GM12878 (cell line): ENCODE measurements at regions not wholly inside any gene's neighbourhood (a gene's known extent, or its start where the extent isn't known, plus 50 kb on each side); places are given as distances from the start of the nearest gene placed in this dataset.

Source experiments
- ATAC-seq: fragments of 200-7000 bp; cut with Tn5 transposase; 3 replicates; pipeline ENCODE4 v1.9.1; 2020; ENCODE audit warnings: mild to moderate bottlenecking, moderate library complexity
- BruUV-seq: library from RNA; stranded (reverse); fragments of 400-500 nt; replicated peaks from 2 replicates; lab custom pipeline; 2021; lab: Mats Ljungman, UMichigan
- CTCF ChIA-PET: fragments of 300-600 bp; sonication (Branson Sonifier 250); formaldehyde crosslinking; extraction: SDS; loops from one replicate; lab custom pipeline; 2021; ENCODE audit warnings: inconsistent platforms; lab: Yijun Ruan, JAX
- POLR2A ChIA-PET: fragments of 350-600 bp; formaldehyde crosslinking; extraction: SDS; loops from one replicate; lab custom pipeline; 2021; ENCODE audit warnings: inconsistent platforms; lab: Charles Lee
- RAD21 ChIA-PET: fragments of 300-600 bp; sonication (Branson Sonifier 250); formaldehyde crosslinking; loops from one replicate; lab custom pipeline; 2023; ENCODE audit warnings: antibody characterized with exemption; ENCODE audit not compliant: unreplicated experiment; lab: Charles Lee
- SMC1A ChIA-PET: fragments of 300-600 bp; sonication (Branson Sonifier 250); formaldehyde crosslinking; loops from one replicate; lab custom pipeline; 2023; ENCODE audit not compliant: unreplicated experiment, uncharacterized antibody; lab: Charles Lee
- DNase-seq: peaks from one replicate; pipeline ENCODE4 v3.0.0-alpha.2; 2011; ENCODE audit warnings: low read depth, low spot score
- FAIRE-seq: peaks from 3 replicates; lab custom pipeline; 2011; peaks lifted over from hg19 to GRCh38; lab: Jason Lieb, UNC
- H2AFZ ChIP-seq: 2 replicates; pipeline ENCODE4 v1.6.0; 2011; ENCODE audit warnings: low read depth, low read length, control low read depth; ENCODE audit not compliant: control insufficient read depth
- H3K27ac ChIP-seq: 2 replicates; pipeline ENCODE4 v1.5.1; 2011; ENCODE audit warnings: control low read depth; ENCODE audit not compliant: control insufficient read depth, insufficient read depth
- H3K27me3 ChIP-seq, 2 experiments: replicated peaks in 1 of 2; 2 replicates each; pipeline versions ENCODE4 v1.6.0 to v1.6.1; 2011; ENCODE audit warnings: low read length in 1 of 2; ENCODE audit not compliant: control insufficient read depth in 2 of 2, insufficient read depth in 2 of 2
- H3K36me3 ChIP-seq, 2 experiments: 2 replicates each; pipeline ENCODE4 v1.5.1; 2011; ENCODE audit warnings: low read length in 1 of 2; ENCODE audit not compliant: control insufficient read depth in 2 of 2, insufficient read depth in 2 of 2
- H3K4me1 ChIP-seq: 2 replicates; pipeline ENCODE4 v1.6.1; 2011; ENCODE audit warnings: mild to moderate bottlenecking, low read length, moderate library complexity, mixed read lengths; ENCODE audit not compliant: control insufficient read depth, insufficient read depth
- H3K4me2 ChIP-seq: 2 replicates; pipeline ENCODE4 v1.6.0; 2011; ENCODE audit warnings: control low read depth; ENCODE audit not compliant: control insufficient read depth, insufficient read depth
- H3K4me3 ChIP-seq: fragments of 200-600 bp; sonication (generic); 2 replicates; pipeline ENCODE4 v1.5.1; 2016
- H3K79me2 ChIP-seq: 2 replicates; pipeline ENCODE4 v1.6.0; 2011; ENCODE audit warnings: low read length; ENCODE audit not compliant: control insufficient read depth, insufficient read depth
- H3K9ac ChIP-seq: 2 replicates; pipeline ENCODE4 v1.8.0; 2011; ENCODE audit warnings: low read length, control low read depth, mixed read lengths; ENCODE audit not compliant: control insufficient read depth, insufficient read depth
- H3K9me3 ChIP-seq: replicated peaks from 3 replicates; pipeline ENCODE4 v1.5.1; 2011; ENCODE audit warnings: mild to moderate bottlenecking, low read length; ENCODE audit not compliant: control insufficient read depth, insufficient read depth
- H4K20me1 ChIP-seq: 2 replicates; pipeline ENCODE4 v1.6.0; 2011; ENCODE audit not compliant: control insufficient read depth, insufficient read depth
- CBX3 ChIP-seq: fragments of 200-600 bp; sonication (generic); IDR thresholded peaks from 2 replicates; pipeline ENCODE4 v1.6.1; 2016; ENCODE audit warnings: low read depth, borderline replicate concordance
- EP300 ChIP-seq, 2 experiments: fragments of 150-350 bp in 1 of 2; IDR thresholded peaks; 2 replicates each; pipeline ENCODE4 v1.6.1; 2011 to 2012; ENCODE audit warnings: low read depth in 2 of 2, low read length in 2 of 2, borderline replicate concordance in 1 of 2, improper control_type of control experiment in 1 of 2, inconsistent platforms in 1 of 2; ENCODE audit not compliant: control insufficient read depth in 1 of 2
- HCFC1 ChIP-seq: fragments of 150-350 bp; IDR thresholded peaks from 2 replicates; pipeline ENCODE4 v1.6.1; 2014; ENCODE audit warnings: low read length
- IKZF2 ChIP-seq, 2 experiments: fragments of 450-650 bp; IDR thresholded peaks; 2 replicates each; pipeline ENCODE4 v1.6.1; 2017; ENCODE audit warnings: mild to moderate bottlenecking in 2 of 2, moderate library complexity in 2 of 2
- KAT2A ChIP-seq: conservative IDR thresholded peaks from 2 replicates; pipeline ENCODE4 v1.6.1; 2011; ENCODE audit warnings: low read depth, low read length; ENCODE audit not compliant: control insufficient read depth
- MEF2B ChIP-seq: fragments of 450-650 bp; IDR thresholded peaks from 2 replicates; pipeline ENCODE4 v1.6.1; 2018; ENCODE audit warnings: mild to moderate bottlenecking, moderate library complexity; ENCODE audit not compliant: partially characterized antibody, poor library complexity, severe bottlenecking
- MLLT1 ChIP-seq: fragments of 450-650 bp; IDR thresholded peaks from 2 replicates; pipeline ENCODE4 v1.6.1; 2016; ENCODE audit warnings: mild to moderate bottlenecking
- MTA3 ChIP-seq: IDR thresholded peaks from 2 replicates; pipeline ENCODE4 v1.6.1; 2012; ENCODE audit warnings: low read length, inconsistent platforms, borderline replicate concordance
- MXI1 ChIP-seq: fragments of 150-350 bp; IDR thresholded peaks from 2 replicates; pipeline ENCODE4 v1.6.1; 2011; ENCODE audit warnings: low read depth, mild to moderate bottlenecking, inconsistent platforms, low read length, improper control_type of control experiment
- NFIC ChIP-seq: IDR thresholded peaks from 2 replicates; pipeline ENCODE4 v1.6.1; 2012; ENCODE audit warnings: low read depth, mild to moderate bottlenecking, inconsistent platforms, low read length, moderate library complexity
- PAX8 ChIP-seq: fragments of 450-650 bp; IDR thresholded peaks from 2 replicates; pipeline ENCODE4 v1.6.1; 2017; ENCODE audit warnings: mild to moderate bottlenecking, moderate library complexity
- POLR2AphosphoS2 ChIP-seq: IDR thresholded peaks from 2 replicates; pipeline ENCODE4 v1.6.1; 2011; ENCODE audit warnings: low read depth, mild to moderate bottlenecking, low read length, improper control_type of control experiment, moderate library complexity
- REST ChIP-seq: IDR thresholded peaks from 2 replicates; pipeline ENCODE4 v1.6.1; 2012; ENCODE audit warnings: mild to moderate bottlenecking, low read depth, low read length
- RFX5 ChIP-seq: IDR thresholded peaks from 2 replicates; pipeline ENCODE4 v1.6.1; 2011; ENCODE audit warnings: low read depth, low read length, improper control_type of control experiment
- ZBTB4 ChIP-seq: fragments of 450-650 bp; formaldehyde crosslinking; IDR thresholded peaks from 2 replicates; pipeline ENCODE4 v1.4.0; 2022; ENCODE audit warnings: mild to moderate bottlenecking, moderate library complexity
- ZNF24 ChIP-seq: fragments of 450-650 bp; IDR thresholded peaks from 2 replicates; pipeline ENCODE4 v1.6.1; 2017; ENCODE audit warnings: antibody characterized with exemption, mild to moderate bottlenecking
- WGBS: methylation state at CpG from one replicate; pipeline ENCODE4 v1.1.6; 2016; ENCODE audit warnings: low lambda C conversion rate; ENCODE audit not compliant: insufficient replicate concordance, insufficient coverage; ENCODE audit errors: missing lambda C conversion rate; 5-methylcytosine and 5-hydroxymethylcytosine counted together
- in situ Hi-C: fragments of 300-500 bp; cut with MboI; formaldehyde crosslinking; loops from 9 replicates; pipeline ENCODE4 v1.14.3; 2018; ENCODE audit warnings: mixed read lengths
- intact Hi-C: fragments of 100-400 bp; cut with micrococcal nuclease; formaldehyde crosslinking; loops from one replicate; pipeline ENCODE4 v1.14.2; 2022; ENCODE audit not compliant: unreplicated experiment

- H3K4me1 ChIP-seq: peaks cover 10% of the 10 kb centered on the region
- in situ Hi-C loops: no loop called here
- TF ChIP-seq HCFC1 (no peak), PAX8 (no peak), MLLT1 (no peak), NFIC (no peak), KAT2A (no peak), MEF2B (no peak), ZBTB4 (CRISPR knock-in tag) (no peak), IKZF2 (IDR thresholded peaks at IDR 0.05) (no peak), RFX5 (no peak), MTA3 (no peak), POLR2AphosphoS2 (no peak), REST (no peak), ZNF24 (no peak), MXI1 (no peak), EP300 (IDR thresholded peaks at IDR 0.05; ENCODE audit: borderline replicate concordance in 1 of 2, control insufficient read depth in 1 of 2, low read depth in 2 of 2, low read length in 2 of 2) (no peak), CBX3 (no peak)
- TF ChIP-seq, all 136 proteins: peak for 0
- SMC1A ChIA-PET: interaction anchor here (1.0 kb wide), 1 partner anchor 9 kb away, joined by 3 read pairs; no protein-coding TSS in a partner anchor
- WGBS: 16% methylated on average over 4 of the region's 4 CpGs
- H3K9me3 ChIP-seq: no peaks in the 10 kb centered on the region
- no peak overlapping the region for H3K4me3 ChIP-seq
- ATAC-seq: no peak
- POLR2A ChIA-PET: no interaction called here
- FAIRE-seq: no peak
- H3K27me3 ChIP-seq: no peaks in the 10 kb centered on the region
- no peaks in the 10 kb centered on the region for H4K20me1 ChIP-seq
- no peak overlapping the region for H3K4me2 ChIP-seq
- intact Hi-C loops: no loop called here
- H3K36me3 ChIP-seq: no peaks in the 10 kb centered on the region
- RAD21 ChIA-PET: no interaction called here
- CTCF ChIA-PET: interaction anchor here (1.0 kb wide), 1 partner anchor 87 kb away, joined by 3 read pairs; no protein-coding TSS in a partner anchor
- no TSS peak for BruUV-seq
- no peak overlapping the region for H3K27ac ChIP-seq
- H3K79me2 ChIP-seq: no peaks in the 10 kb centered on the region
- H3K9ac ChIP-seq: no peak overlapping the region
- DNase-seq: no peak
- H2AFZ ChIP-seq: no peak overlapping the region
Measured at GRCh38 chr13:75963302-75963701, 327.2 kb downstream of the LMO7 start.
